ENCODE measurements at regions not wholly inside any gene's neighbourhood (a gene's known extent, or its start where the extent isn't known, plus 50 kb on each side); places are given as distances from the start of the nearest gene placed in this dataset.
"Not testable (repeated sequence)": the region's sequence is repeated elsewhere in the genome, so short reads cannot be mapped to it uniquely, and the experiment has no call there.

GRCh38 chr9:85792057-85792456 is 50.3 kb upstream of the AGTPBP1 start:
- TF ChIP-seq CTCF (IDR thresholded peaks at IDR 0.05 in 2 of 3, conservative IDR thresholded peaks at IDR 0.05 in 1 of 3; ENCODE audit: borderline replicate concordance in 1 of 3, insufficient read depth in 1 of 3, low read depth in 2 of 3, low read length in 2 of 3) = 0 out of 6 replicates have a peak, but pooled peaks of 2 of the 3 experiments have one; percentile 1 to 11
- TF ChIP-seq JUND (IDR thresholded peaks at IDR 0.05); EZH2 (IDR thresholded peaks at IDR 0.05); POLR2AphosphoS5 (IDR thresholded peaks at IDR 0.05; ENCODE audit: low read depth, low read length); YY1 (IDR thresholded peaks at IDR 0.05; ENCODE audit: extremely low read depth, insufficient replicate concordance, low read depth, low read length); EZH2phosphoT487 (IDR thresholded peaks at IDR 0.05; ENCODE audit: borderline replicate concordance); POLR2A (IDR thresholded peaks at IDR 0.05; ENCODE audit: borderline replicate concordance, extremely low read depth, insufficient read depth, insufficient read length); RAD21 (IDR thresholded peaks at IDR 0.05; ENCODE audit: low read depth); REST (IDR thresholded peaks at IDR 0.05; ENCODE audit: low read depth); ATF3 (IDR thresholded peaks at IDR 0.05); ZFX (IDR thresholded peaks at IDR 0.05); SIN3A (IDR thresholded peaks at IDR 0.05; ENCODE audit: low read depth); SRF (IDR thresholded peaks at IDR 0.05; ENCODE audit: low read depth): not testable (repeated sequence)

Data from HCT116 (cell line).